Fibroblast of villous mesenchyme (primary cell): ENCODE measurements at regions not wholly inside any gene's neighbourhood (a gene's known extent, or its start where the extent isn't known, plus 50 kb on each side); places are given as distances from the start of the nearest gene placed in this dataset.

Source experiments
- DNase-seq: peaks from one replicate; pipeline ENCODE4 v3.0.0-alpha.2; 2010; ENCODE audit warnings: low read depth
- H3K4me3 ChIP-seq: 2 replicates; pipeline ENCODE4 v1.5.1; 2011; ENCODE audit warnings: low read depth, mild to moderate bottlenecking, low read length
- CTCF ChIP-seq: IDR thresholded peaks from 2 replicates; pipeline ENCODE4 v1.5.1; 2012; ENCODE audit warnings: low read depth, mild to moderate bottlenecking, low read length; ENCODE audit not compliant: insufficient read depth

- no peak for DNase-seq
- TF ChIP-seq CTCF, result no peak
- H3K4me3 ChIP-seq, result no peak overlapping the region
These were observed 573.4 kb downstream of the EFNB2 start for GRCh38 chr13:105962080-105962479.

GRCh38 chr13:105961438-105961837, 574.0 kb downstream of the EFNB2 start:
- H3K4me3 ChIP-seq, result no peak overlapping the region
- DNase-seq, result no peak
- TF ChIP-seq CTCF, result no peak

- H3K4me3 ChIP-seq, result no peak overlapping the region
- TF ChIP-seq CTCF, result no peak
- DNase-seq, result no peak
These were observed 575.1 kb downstream of the EFNB2 start for GRCh38 chr13:105960326-105960725.

GRCh38 chr13:105959876-105960275, 575.6 kb downstream of the EFNB2 start:
- no peak for TF ChIP-seq CTCF
- no peak overlapping the region for H3K4me3 ChIP-seq
- DNase-seq, result no peak

GRCh38 chr13:105957769-105958438, 577.6 kb downstream of the EFNB2 start:
- DNase-seq, result no peak
- no peak for TF ChIP-seq CTCF
- no peak overlapping the region for H3K4me3 ChIP-seq

DNA sequence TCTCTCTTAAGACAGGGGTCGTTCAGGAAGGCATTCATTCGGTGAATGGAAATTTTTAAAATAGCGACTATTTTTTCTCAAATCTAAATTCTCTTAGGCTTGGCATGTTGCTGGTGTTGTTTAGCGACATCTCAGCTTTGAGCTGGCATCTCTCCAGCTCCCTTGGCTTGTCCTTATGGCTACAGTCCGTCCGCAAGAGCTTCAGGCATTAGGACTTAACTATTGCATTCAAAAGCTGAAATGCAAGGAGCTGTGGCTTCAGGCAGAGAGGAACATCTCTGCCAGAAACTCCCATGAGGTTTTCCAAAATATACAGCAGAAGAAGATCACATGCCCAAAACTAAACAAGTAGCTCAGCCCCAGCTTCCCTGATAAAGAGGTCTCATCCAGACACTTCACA, 578.5 kb downstream of the EFNB2 start:
- H3K4me3 ChIP-seq, result no peak overlapping the region
- TF ChIP-seq CTCF, result no peak
- DNase-seq, result no peak

GRCh38 chr13:105952973-105953290, 582.5 kb downstream of the EFNB2 start:
- DNase-seq, result no peak
- TF ChIP-seq CTCF, result no peak

More at GRCh38 chr13:105952973-105953290, 582.5 kb downstream of the EFNB2 start:
- no peak overlapping the region for H3K4me3 ChIP-seq
